Erythroblast (primary cell): ENCODE measurements at regions not wholly inside any gene's neighbourhood (a gene's known extent, or its start where the extent isn't known, plus 50 kb on each side); places are given as distances from the start of the nearest gene placed in this dataset.

Experiments
- GATA1 ChIP-seq: IDR thresholded peaks from 2 replicates; pipeline ENCODE4 v1.6.1; 2011; ENCODE audit warnings: low read depth, mild to moderate bottlenecking, control low read depth, low read length, moderate library complexity
- POLR2A ChIP-seq: IDR thresholded peaks from 2 replicates; pipeline ENCODE4 v1.6.1; 2011; ENCODE audit warnings: mild to moderate bottlenecking, low read length

DNA sequence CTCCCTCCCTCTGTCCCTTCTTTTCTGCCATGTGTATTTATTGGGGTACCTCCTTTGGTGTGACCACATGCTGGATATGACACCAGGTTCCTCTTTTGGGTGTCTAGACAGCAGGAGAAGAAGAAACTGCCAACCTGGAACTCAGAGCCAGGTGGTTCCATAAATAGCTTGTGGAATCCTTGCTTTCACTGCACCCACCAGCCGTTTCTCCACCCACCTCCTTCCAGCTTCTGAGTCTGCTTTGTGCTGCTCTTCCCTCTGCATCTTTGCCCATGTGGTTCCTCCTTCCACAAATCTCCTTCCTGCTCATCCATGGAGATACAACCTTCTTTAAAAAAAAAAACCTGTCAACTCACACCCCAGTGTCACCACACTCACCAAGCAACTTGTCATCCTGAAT lies 80.2 kb upstream of the SKOR2 start:
- TF ChIP-seq POLR2A (no peak), GATA1 (no peak)
